Body of pancreas (tissue), 4 donors: ENCODE measurements at regions not wholly inside any gene's neighbourhood (a gene's known extent, or its start where the extent isn't known, plus 50 kb on each side); places are given as distances from the start of the nearest gene placed in this dataset.

ENCODE experiments used
- ATAC-seq: fragments of 150-250 bp; one replicate; pipeline ENCODE4 v1.9.1; 2016
- DNase-seq, 4 donors: peaks; one replicate each; pipeline ENCODE4 v3.0.0-alpha.2; 2019
- H3K27ac ChIP-seq, 4 donors: fragments of 200-600 bp; sonication (generic); 1 replicate in 3 of 4; 2 replicates in 1 of 4; pipeline versions ENCODE4 v1.5.1 to v1.6.1; 2016 to 2019; ENCODE audit warnings: mild to moderate bottlenecking in 1 of 4, mixed read lengths in 1 of 4, moderate library complexity in 1 of 4
- H3K27me3 ChIP-seq, 2 donors: fragments of 200-600 bp; sonication (generic); one replicate each; pipeline ENCODE4 v1.6.0; 2016; ENCODE audit warnings: mild to moderate bottlenecking in 1 of 2
- H3K36me3 ChIP-seq, 2 donors: fragments of 200-600 bp; sonication (generic); replicated peaks in 1 of 2; 2 replicates each; pipeline ENCODE4 v1.5.1; 2016; ENCODE audit warnings: low read depth in 2 of 2; ENCODE audit not compliant: insufficient read depth in 1 of 2
- H3K4me1 ChIP-seq: fragments of 200-600 bp; sonication (generic); one replicate; pipeline ENCODE4 v1.6.0; 2016
- H3K4me3 ChIP-seq, 2 donors: fragments of 200-600 bp; sonication (generic); 1 replicate in 1 of 2; 2 replicates in 1 of 2; pipeline ENCODE4 v1.5.1; 2016 to 2019
- H3K9me3 ChIP-seq, 3 donors: fragments of 200-600 bp; sonication (generic); 1 replicate in 2 of 3; 2 replicates in 1 of 3; pipeline ENCODE4 v1.5.1; 2016
- CTCF ChIP-seq, 7 experiments: fragments of 450-650 bp in 4 of 7; fragments of 200-600 bp in 3 of 7; sonication (generic) in 3 of 7; IDR thresholded peaks; one replicate each; pipeline ENCODE4 v1.5.1; 2016 to 2019; ENCODE audit warnings: antibody characterized with exemption in 7 of 7
- POLR2A ChIP-seq, 3 donors: fragments of 450-650 bp; IDR thresholded peaks; one replicate each; pipeline ENCODE4 v1.6.1; 2016; ENCODE audit warnings: antibody characterized with exemption in 3 of 3, mild to moderate bottlenecking in 2 of 3
- WGBS, 2 donors: methylation state at CpG; one replicate each; pipeline ENCODE4 v1.1.5; 2017; 5-methylcytosine and 5-hydroxymethylcytosine counted together
- intact Hi-C: fragments of 100-400 bp; cut with DNase I; formaldehyde crosslinking; loops from one replicate; pipeline ENCODE4 v1.15.1; 2023

GRCh38 chr6:81623106-81623759 is 129.2 kb downstream of the TENT5A start:
- H3K36me3 ChIP-seq: no peaks in the 10 kb centered on the region
- ATAC-seq: no peak
- intact Hi-C loops: no loop called here

GRCh38 chr6:81621816-81622395 is 130.6 kb downstream of the TENT5A start:
- Histone ChIP-seq H3K27ac (no peak overlapping the region), H3K4me3 (no peak overlapping the region), H3K9me3 (no peaks in the 10 kb centered on the region), H3K27me3 (no peaks in the 10 kb centered on the region), H3K4me1 (no peaks in the 10 kb centered on the region), H3K36me3 (no peaks in the 10 kb centered on the region)
- ATAC-seq: no peak
- intact Hi-C loops: no loop called here
- no peak for TF ChIP-seq POLR2A (IDR thresholded peaks at IDR 0.05)
- no peak for TF ChIP-seq CTCF (IDR thresholded peaks at IDR 0.05)
- WGBS, 2 donors: 68 to 89% methylated on average over 2 of the region's 2 CpGs
- no peak for DNase-seq

More at GRCh38 chr6:81623106-81623759, 129.2 kb downstream of the TENT5A start:
- H3K27me3 ChIP-seq: no peaks in the 10 kb centered on the region
- no peak for DNase-seq
- no peaks in the 10 kb centered on the region for H3K4me1 ChIP-seq
- TF ChIP-seq POLR2A (IDR thresholded peaks at IDR 0.05) (no peak), CTCF (IDR thresholded peaks at IDR 0.05) (no peak)
- no peaks in the 10 kb centered on the region for H3K9me3 ChIP-seq
- H3K4me3 ChIP-seq: no peak overlapping the region
- H3K27ac ChIP-seq: no peak overlapping the region

- TF ChIP-seq CTCF (IDR thresholded peaks at IDR 0.05): no peak
- TF ChIP-seq POLR2A (IDR thresholded peaks at IDR 0.05): no peak
- no peak for ATAC-seq
- no peaks in the 10 kb centered on the region for H3K27me3 ChIP-seq
- DNase-seq: peak in 2 of 4 donors; percentile 6 to 43
- no peak overlapping the region for H3K4me3 ChIP-seq
- intact Hi-C loops: no loop called here
- H3K27ac ChIP-seq: no peak overlapping the region
- peaks cover 5% of the 10 kb centered on the region for H3K4me1 ChIP-seq
- 0 to 6% methylated on average over 1 of the region's 1 CpG for WGBS, 2 donors
- H3K36me3 ChIP-seq: no peaks in the 10 kb centered on the region
- no peaks in the 10 kb centered on the region for H3K9me3 ChIP-seq
Measured at GRCh38 chr6:81614292-81614691, 138.2 kb downstream of the TENT5A start.

- ATAC-seq (no peak), DNase-seq (no peak)
- intact Hi-C loops: no loop called here
- WGBS, 2 donors: 60 to 76% methylated on average over 1 of the region's 1 CpG
- peaks cover 5% of the 10 kb centered on the region for H3K4me1 ChIP-seq
- no peaks in the 10 kb centered on the region for H3K36me3 ChIP-seq
- no peak overlapping the region for H3K4me3 ChIP-seq
- TF ChIP-seq CTCF (IDR thresholded peaks at IDR 0.05) (no peak), POLR2A (IDR thresholded peaks at IDR 0.05) (no peak)
- no peaks in the 10 kb centered on the region for H3K9me3 ChIP-seq
- no peak overlapping the region for H3K27ac ChIP-seq
- H3K27me3 ChIP-seq: no peaks in the 10 kb centered on the region
Measured at GRCh38 chr6:81613606-81614005, 138.9 kb downstream of the TENT5A start.

GRCh38 chr6:81612136-81612535 is 140.3 kb downstream of the TENT5A start:
- TF ChIP-seq CTCF (IDR thresholded peaks at IDR 0.05): no peak
- no peak for TF ChIP-seq POLR2A (IDR thresholded peaks at IDR 0.05)
- no peaks in the 10 kb centered on the region for H3K36me3 ChIP-seq
- intact Hi-C loops: no loop called here
- no peak overlapping the region for H3K4me3 ChIP-seq
- no peak for DNase-seq
- ATAC-seq: no peak
- H3K27ac ChIP-seq: no peak overlapping the region
- H3K27me3 ChIP-seq: no peaks in the 10 kb centered on the region
- WGBS, 2 donors: 90 to 92% methylated on average over 4 of the region's 4 CpGs
- no peaks in the 10 kb centered on the region for H3K9me3 ChIP-seq
- peaks cover 5% of the 10 kb centered on the region for H3K4me1 ChIP-seq
